Thoracic aorta (tissue), 2 donors: ENCODE measurements at regions not wholly inside any gene's neighbourhood (a gene's known extent, or its start where the extent isn't known, plus 50 kb on each side); places are given as distances from the start of the nearest gene placed in this dataset.
A peak's percentile ranks its signal among the peaks of the same experiment; 100 is the strongest.

Source experiments
- ATAC-seq: fragments of 150-250 bp; one replicate; pipeline ENCODE4 v1.8.0; 2017; ENCODE audit warnings: low read depth; ENCODE audit not compliant: insufficient number of reproducible peaks, low FRiP score
- DNase-seq: peaks from one replicate; pipeline ENCODE4 v3.0.0-alpha.2; 2020; ENCODE audit warnings: low spot score
- H3K27ac ChIP-seq, 2 donors: fragments of 200-600 bp; sonication (generic); 1 replicate in 1 of 2; 2 replicates in 1 of 2; pipeline ENCODE4 v1.5.1; 2016; ENCODE audit warnings: mild to moderate bottlenecking in 2 of 2, moderate library complexity in 2 of 2
- H3K27me3 ChIP-seq: fragments of 200-600 bp; sonication (generic); replicated peaks from 2 replicates; pipeline ENCODE4 v1.6.0; 2016; ENCODE audit warnings: mild to moderate bottlenecking; ENCODE audit not compliant: insufficient read depth
- H3K36me3 ChIP-seq: fragments of 200-600 bp; sonication (generic); one replicate; pipeline ENCODE4 v1.5.1; 2016
- H3K4me1 ChIP-seq, 2 donors: fragments of 200-600 bp; sonication (generic); 1 replicate in 1 of 2; 2 replicates in 1 of 2; pipeline versions ENCODE4 v1.5.1 to v1.6.0; 2016; ENCODE audit warnings: low read depth in 2 of 2, mild to moderate bottlenecking in 1 of 2; ENCODE audit not compliant: control insufficient read depth in 1 of 2
- H3K4me3 ChIP-seq: fragments of 200-600 bp; sonication (generic); 2 replicates; pipeline ENCODE4 v1.5.1; 2016; ENCODE audit warnings: mild to moderate bottlenecking
- H3K9me3 ChIP-seq: fragments of 200-600 bp; sonication (generic); 2 replicates; pipeline ENCODE4 v1.5.1; 2016
- TF ChIP-seq, protein P1 (sequence below): fragments of 200-600 bp; sonication (generic); IDR thresholded peaks from one replicate; pipeline ENCODE4 v1.5.1; 2019; ENCODE audit warnings: antibody characterized with exemption

DNA sequence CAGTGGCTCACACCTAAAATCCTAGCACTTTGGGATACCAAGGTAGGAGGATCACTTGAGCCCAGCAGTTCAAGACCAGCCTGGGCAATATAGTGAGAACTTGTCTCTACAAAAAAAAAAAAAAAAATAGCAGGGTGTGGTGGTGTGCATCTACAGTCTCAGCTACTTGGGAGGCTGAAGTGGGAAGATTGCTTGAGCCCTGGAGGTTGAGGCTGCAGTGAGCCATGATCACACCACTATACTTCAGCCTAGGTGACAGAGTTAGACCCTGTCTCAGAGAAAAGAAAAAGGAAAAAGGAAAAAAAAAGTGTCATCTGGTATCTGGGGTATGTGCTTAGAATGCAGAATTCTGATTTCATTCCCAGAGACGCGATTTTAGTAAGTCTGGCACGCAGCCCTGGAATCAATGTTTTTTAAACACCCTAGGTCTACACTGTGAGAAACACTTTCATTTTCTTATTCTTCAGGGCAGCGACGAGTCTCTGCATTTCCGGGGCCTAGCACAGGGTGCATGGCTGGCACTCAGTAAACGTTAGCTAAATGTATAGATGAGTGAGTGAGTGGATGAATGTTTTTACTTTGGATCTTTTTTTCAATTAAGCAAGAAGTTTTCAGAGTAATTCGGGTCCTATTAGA lies 243.8 kb upstream of the PWP1 start:
- H3K36me3 ChIP-seq = no peaks in the 10 kb centered on the region
- H3K9me3 ChIP-seq = no peaks in the 10 kb centered on the region
- H3K4me3 ChIP-seq = peak overlapping the region; percentile 64
- DNase-seq = no peak
- H3K27me3 ChIP-seq = no peaks in the 10 kb centered on the region
- ATAC-seq = no peak
- H3K27ac ChIP-seq = no peak overlapping the region
- peaks cover 4 to 5% of the 10 kb centered on the region in 2 donors for H3K4me1 ChIP-seq
- TF ChIP-seq, protein P1, sequence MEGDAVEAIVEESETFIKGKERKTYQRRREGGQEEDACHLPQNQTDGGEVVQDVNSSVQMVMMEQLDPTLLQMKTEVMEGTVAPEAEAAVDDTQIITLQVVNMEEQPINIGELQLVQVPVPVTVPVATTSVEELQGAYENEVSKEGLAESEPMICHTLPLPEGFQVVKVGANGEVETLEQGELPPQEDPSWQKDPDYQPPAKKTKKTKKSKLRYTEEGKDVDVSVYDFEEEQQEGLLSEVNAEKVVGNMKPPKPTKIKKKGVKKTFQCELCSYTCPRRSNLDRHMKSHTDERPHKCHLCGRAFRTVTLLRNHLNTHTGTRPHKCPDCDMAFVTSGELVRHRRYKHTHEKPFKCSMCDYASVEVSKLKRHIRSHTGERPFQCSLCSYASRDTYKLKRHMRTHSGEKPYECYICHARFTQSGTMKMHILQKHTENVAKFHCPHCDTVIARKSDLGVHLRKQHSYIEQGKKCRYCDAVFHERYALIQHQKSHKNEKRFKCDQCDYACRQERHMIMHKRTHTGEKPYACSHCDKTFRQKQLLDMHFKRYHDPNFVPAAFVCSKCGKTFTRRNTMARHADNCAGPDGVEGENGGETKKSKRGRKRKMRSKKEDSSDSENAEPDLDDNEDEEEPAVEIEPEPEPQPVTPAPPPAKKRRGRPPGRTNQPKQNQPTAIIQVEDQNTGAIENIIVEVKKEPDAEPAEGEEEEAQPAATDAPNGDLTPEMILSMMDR = no peak

DNA sequence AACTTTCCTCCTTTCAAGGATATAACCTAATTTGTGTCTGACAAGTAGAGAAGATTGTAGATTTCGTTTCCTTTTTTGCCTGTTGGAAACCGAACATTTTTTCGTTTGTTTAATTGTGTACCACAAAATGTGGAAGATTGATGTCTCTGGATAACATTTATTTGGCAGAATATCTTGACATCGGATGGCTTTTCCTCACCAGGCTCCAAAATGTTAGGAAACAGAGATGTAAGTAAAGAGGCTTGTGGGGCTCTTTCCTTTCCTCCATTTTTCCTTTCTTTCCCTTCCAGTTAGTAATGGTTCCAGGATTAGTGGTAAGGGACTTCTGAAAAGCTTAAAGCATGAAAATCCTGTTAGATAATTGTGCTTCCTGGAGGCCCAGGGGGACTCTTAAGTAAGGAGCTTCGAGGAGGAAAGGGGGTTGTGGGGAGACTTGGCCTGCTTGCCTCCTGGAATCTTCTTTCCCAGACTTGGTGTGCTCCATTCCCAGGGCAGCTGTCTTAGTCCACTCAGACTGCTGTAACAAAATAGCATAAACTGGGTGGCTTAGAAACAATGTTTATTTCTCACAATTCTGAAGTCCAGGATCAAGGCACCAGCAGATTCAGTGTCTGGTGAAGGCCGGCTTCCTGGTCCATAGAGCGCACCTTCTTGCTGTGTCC lies 243.1 kb upstream of the PWP1 start:
- Histone ChIP-seq H3K9me3 (no peaks in the 10 kb centered on the region), H3K4me1 (peaks cover 4 to 5% of the 10 kb centered on the region in 2 donors), H3K27ac (no peak overlapping the region), H3K36me3 (no peaks in the 10 kb centered on the region), H3K4me3 (peak overlapping the region; percentile 64), H3K27me3 (no peaks in the 10 kb centered on the region)
- no peak for ATAC-seq
- no peak for DNase-seq
- TF ChIP-seq, protein P1 = no peak

DNA sequence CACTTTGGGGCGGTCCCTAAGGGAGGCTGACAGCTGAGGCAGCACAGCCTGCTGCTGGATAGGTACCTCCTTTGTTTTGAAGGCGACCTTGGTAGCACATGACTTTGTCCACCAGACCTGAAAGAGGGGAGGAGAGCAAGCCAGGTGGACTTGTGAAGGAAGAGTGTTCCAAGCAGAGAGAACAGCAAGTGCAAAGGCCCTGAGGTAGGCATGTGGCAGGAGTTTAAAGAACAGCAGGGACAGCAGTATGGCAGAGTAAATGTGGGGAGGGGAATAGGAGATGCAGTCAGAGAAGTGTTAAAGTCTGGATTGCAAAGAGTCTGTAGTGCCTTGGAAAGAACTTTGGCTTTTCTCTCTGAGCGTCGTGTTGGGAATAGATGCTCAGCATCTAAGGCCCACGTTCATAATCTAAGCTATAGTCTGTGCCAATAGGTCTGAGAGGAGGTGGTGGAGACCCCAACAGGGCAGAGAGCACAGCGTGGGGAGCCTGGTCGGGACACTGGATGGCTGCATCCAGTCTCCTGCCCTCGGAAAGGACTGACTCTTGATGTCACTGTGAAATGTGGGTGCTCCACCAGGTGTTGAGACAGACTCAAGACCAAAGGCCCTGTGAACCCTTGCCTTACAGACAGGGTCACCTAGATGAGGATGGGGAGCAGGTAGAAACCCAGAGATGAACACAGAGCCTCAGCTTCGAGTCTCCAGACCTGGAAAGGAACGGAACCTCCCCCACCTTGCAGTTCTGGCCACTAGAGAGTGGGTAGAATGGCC lies 242.1 kb upstream of the PWP1 start:
- Histone ChIP-seq H3K4me1 (peaks cover 4 to 5% of the 10 kb centered on the region in 2 donors), H3K9me3 (no peaks in the 10 kb centered on the region), H3K27me3 (no peaks in the 10 kb centered on the region), H3K36me3 (no peaks in the 10 kb centered on the region), H3K27ac (no peak overlapping the region), H3K4me3 (no peak overlapping the region)
- DNase-seq (no peak), ATAC-seq (no peak)
- TF ChIP-seq, protein P1 = no peak

DNA sequence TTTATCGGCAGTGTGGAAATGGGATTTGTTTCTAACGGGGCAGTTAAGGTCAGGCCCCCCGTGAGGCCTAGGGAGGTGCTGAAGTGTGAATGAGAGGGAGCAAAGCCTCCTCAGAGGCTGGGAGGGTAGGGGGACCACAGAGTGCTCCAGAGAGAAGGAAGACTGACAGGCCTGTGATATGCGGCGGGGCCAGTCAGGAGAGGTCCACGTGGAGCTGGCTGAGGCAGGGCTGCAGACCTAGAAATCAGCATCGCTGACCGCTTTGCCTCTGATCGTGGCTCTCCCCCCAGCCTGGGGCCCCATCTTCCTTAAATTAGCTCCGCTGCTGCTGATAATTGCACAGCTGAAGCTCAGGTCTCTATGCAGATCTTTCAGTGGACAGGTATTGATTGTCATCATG lies 240.8 kb upstream of the PWP1 start:
- no peaks in the 10 kb centered on the region for H3K9me3 ChIP-seq
- ATAC-seq = no peak
- H3K36me3 ChIP-seq = no peaks in the 10 kb centered on the region
- DNase-seq = no peak
- TF ChIP-seq, protein P1 = no peak
- H3K4me3 ChIP-seq = no peak overlapping the region
- peaks cover 4 to 5% of the 10 kb centered on the region in 2 donors for H3K4me1 ChIP-seq
- H3K27ac ChIP-seq = no peak overlapping the region
- no peaks in the 10 kb centered on the region for H3K27me3 ChIP-seq

DNA sequence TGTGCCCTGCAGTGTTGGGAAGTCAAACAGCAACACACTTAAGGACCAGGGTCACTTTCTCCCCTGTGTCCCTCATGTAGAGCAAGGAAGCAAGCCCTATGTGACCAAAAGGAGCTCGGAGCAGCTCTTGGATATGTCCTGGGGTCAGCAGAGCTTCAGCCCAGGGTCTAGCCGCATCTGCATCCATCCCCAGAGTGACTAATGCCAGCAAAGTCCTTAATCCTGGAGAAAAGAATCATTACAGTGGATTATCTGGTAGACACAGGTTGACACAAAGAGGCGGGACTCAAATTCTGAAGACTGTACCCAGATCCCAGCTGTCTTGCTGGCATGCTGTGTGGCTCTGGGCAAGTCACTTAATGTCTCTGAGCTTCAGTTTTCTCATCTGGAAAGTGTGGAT lies 239.1 kb upstream of the PWP1 start:
- H3K27me3 ChIP-seq = no peaks in the 10 kb centered on the region
- no peak for ATAC-seq
- no peak for DNase-seq
- peaks cover 4 to 5% of the 10 kb centered on the region in 2 donors for H3K4me1 ChIP-seq
- no peak overlapping the region for H3K27ac ChIP-seq
- TF ChIP-seq, protein P1 = no peak
- H3K36me3 ChIP-seq = no peaks in the 10 kb centered on the region
- H3K4me3 ChIP-seq = no peak overlapping the region
- H3K9me3 ChIP-seq = no peaks in the 10 kb centered on the region
